CD1c-positive myeloid dendritic cell (primary cell): ENCODE measurements at regions not wholly inside any gene's neighbourhood (a gene's known extent, or its start where the extent isn't known, plus 50 kb on each side); places are given as distances from the start of the nearest gene placed in this dataset.

Source experiments
- DNase-seq: peaks from one replicate; pipeline ENCODE4 v3.0.0-alpha.2; 2016; ENCODE audit errors: extremely low spot score

- DNase-seq, result no peak
Observed at GRCh38 chr4:43243433-43244116, 351.1 kb downstream of the GRXCR1 start.

- DNase-seq, result no peak
Observed at GRCh38 chr4:43244688-43245382, 352.3 kb downstream of the GRXCR1 start.

- DNase-seq, result no peak
Observed at GRCh38 chr4:43251841-43252240, 359.3 kb downstream of the GRXCR1 start.

DNA sequence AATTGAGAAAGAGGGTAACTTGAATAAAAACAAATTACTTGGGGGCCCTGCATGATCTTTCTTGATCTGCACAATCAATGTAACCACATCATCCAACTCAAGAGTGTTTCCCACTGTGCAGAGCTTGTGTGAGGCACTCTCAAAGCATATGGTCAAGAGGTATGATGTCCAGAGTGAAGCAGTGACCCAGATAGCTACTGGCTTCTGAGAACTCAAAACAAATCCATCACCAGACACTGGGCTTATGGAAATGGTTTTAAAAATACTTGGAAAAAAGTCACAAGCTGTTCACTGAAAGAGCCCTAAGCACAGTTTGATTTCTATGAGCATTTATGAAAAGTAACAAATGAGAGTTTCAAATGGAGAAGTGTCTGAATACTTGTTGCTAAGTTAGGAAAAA lies 361.0 kb downstream of the GRXCR1 start:
- no peak for DNase-seq

- DNase-seq, result no peak
Observed at GRCh38 chr4:43264730-43265129, 372.2 kb downstream of the GRXCR1 start.

GRCh38 chr4:43271946-43272345 lies 379.4 kb downstream of the GRXCR1 start:
- DNase-seq, result no peak

DNA sequence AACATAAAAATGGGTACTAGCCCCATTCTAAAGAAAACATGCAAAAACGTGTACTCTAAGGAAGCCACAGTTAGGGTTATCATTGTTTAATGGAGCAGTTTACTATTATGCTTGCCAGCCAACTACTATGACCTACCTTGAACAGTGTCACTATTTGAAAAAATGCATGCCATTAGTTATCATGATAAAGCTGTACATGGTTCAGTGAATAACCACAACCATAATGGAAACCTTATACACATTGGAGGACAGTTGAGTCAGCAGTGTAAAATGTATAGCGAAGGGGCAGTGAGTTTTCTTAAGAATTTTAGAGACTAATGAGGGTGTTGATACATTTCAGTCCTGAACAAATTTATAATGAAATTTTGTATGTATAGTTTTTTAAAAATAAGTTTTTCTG lies 381.9 kb downstream of the GRXCR1 start:
- no peak for DNase-seq

- DNase-seq, result no peak
Observed at GRCh38 chr4:43275779-43276178, 383.3 kb downstream of the GRXCR1 start.

DNA sequence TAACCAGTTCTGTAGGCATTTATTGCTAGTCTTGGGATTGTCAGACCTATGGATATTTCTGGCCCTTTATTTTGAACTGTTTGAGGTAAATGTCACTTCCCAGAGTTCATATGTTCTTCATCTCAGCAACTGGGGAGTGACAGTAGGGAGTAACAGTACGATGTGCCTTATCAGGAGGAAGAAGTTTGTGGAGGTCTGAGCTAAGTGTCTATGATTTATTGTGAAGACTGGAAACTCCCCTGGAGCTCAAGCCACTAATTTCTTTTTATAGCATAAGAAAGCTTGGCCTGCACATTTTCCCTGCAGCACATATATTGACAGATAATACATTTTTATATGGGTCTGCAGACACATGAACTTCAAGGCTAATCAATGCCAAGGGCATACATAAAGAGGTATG lies 383.8 kb downstream of the GRXCR1 start:
- no peak for DNase-seq

DNA sequence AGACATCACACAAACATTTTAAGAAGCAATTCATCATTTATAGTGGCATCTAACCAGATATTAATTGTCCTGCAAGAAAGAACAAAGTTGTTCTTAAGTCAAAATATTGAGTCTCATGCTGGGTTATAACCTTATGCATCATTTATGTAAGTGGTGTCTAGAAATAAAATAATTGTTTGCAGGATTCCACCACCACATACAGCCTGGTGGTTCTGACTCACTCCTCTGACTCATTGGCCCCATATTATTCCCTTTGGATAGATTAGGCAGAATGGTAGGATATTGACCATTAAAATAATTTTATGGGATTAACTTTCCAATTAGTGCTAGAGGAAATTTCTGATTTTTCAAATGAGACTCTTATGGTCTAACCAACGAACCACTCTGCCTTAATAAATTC lies 384.5 kb downstream of the GRXCR1 start:
- DNase-seq, result no peak

DNA sequence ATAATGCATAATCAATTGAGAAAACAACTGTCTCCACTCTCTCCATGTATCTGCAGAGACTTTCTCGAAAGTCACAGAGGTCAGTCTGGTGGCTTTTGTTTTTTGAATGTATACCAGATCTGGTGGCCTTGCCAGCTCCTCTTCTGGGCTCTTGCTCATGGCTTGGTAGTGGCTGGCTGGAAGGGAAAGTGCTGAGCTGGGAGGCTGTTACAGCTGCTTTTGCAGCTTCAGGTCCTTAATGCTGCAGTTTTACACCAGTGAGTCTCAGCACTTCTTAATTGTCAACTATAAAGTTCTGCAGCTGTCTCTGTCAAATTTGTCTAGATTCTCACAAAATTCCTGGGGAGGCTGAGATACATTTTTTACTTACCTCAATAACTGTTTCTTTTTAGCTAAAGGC lies 390.0 kb downstream of the GRXCR1 start:
- no peak for DNase-seq

DNA sequence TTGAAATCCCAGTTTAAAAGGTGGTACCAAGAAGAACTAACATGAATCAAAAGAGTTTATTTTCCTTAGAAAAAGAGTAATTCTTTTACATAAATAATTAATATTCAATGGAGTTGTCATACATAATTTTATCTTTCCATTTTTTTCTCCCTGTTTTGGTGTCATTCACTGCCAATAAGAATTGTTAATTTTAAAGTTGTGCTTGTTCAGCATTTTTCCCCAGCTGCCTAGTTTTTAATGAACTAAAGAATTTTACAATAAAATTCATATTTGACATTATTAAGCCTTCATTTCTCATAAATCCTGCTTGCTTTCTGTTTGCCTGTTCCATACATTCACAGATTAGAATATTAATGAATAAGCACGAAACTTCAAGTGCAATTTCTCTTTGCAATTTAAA lies 393.6 kb downstream of the GRXCR1 start:
- no peak for DNase-seq

GRCh38 chr4:43296946-43297528 lies 404.5 kb downstream of the GRXCR1 start:
- no peak for DNase-seq

DNA sequence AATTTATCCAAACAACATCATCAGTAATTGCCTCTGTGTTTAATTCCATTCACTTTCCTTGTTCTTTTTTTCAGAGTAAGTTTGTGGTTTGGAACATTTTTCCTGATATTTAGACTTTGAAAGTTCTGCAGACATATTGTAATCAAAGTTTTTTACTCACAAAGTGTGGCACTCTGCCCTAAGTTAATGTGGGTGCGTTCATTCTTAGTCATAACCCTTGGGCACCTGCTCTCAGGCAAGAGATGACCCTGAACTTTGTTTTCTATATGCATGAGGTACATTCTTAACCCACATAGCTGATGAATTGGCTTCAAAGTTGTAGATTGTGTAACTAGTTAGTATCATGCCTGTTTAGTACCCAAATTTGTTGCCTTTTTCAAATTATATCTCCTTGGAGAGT lies 424.3 kb downstream of the GRXCR1 start:
- DNase-seq, result no peak

DNA sequence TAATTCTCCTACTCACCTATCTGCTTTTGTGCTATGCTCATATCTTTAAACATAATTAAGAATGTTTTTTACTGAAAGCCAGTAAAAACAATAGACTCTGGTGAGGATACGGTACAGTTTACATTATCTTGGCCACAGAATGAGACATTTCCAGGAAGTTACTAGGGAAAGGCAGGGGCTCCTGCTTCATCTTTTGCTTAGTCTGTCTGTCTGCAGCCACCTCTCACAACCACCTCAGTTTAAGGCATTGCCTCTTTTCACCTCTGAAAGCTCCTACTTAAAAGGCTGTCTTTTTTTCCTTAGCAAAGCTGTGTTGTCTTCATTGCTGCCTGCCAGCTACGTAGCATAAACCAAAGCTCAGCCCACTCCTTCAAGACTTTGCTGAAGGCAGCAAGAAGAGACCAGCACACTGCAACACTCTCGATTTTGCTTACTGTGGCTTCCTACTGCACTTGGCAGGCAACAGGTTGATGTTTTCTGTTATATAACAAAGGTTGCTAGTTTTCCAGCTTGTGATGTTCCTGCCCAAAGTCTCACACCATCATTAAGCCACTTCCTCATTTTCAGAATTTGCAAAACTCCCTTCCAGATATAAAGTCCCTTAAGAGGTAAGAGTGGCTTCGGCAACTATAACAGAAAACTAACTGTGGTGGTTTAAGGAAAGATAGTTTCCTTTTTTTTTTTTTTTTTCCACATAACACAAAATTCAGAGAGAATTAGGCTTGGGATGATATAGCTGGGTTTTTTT lies 432.9 kb downstream of the GRXCR1 start:
- no peak for DNase-seq

- no peak for DNase-seq
Observed at GRCh38 chr4:43330288-43330687, 437.8 kb downstream of the GRXCR1 start.

DNA sequence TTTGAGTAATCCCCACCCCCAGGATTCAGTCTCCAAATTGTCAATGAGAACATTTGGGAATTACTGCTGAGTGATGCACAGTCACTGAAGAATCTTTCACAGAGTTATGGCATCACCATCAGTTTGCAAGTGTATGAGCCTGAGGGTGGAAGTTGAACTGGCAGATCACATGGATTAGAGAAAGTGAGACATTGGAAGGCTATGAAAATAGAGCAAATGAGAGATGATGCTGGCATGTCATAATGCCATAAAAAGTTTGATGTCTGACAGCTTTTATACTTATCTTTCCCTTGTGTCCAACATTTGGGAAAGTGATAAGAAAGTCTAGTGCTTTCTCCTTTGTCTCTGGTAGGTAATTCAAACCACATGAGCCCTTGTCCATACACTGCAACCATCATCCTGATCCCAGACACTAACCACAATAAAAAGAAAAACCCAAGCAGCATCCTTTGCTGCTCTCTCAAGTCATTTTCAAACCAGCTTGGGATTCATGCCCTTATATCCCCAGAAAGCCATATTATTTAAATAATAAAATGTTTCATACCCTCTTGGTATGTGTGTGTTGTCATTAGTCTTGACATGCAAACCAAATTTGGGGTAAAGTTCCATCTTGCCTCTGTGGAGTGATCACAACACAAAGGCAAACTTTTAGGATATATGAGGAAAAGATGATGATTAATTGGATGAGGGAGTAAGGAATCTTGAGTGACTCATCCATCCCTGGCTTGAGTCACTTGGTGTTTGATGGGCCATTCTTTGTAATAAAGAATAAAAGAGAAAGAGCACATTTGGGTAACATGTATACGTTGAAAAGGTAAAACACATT lies 438.9 kb downstream of the GRXCR1 start:
- DNase-seq, result no peak

- DNase-seq, result no peak
Observed at GRCh38 chr4:43332052-43332425, 439.5 kb downstream of the GRXCR1 start.

DNA sequence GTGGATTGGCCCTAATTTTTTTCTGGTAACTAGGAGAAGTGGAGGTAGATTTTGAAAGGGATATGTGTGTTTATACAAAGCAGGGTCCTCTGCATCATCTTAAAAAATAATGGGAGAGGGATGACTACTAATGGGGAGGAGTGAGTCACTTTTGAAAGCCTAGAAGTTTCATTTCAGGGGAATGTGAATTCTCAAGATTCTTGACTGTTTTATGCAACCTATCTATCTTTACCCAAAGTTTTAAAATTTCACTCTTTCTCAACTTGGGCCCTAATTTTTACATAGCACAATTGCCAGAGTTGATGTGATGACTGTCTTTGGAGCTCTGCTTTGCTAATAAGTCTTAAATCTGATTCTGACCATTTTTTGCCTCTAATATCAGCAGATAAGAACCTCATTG lies 445.2 kb downstream of the GRXCR1 start:
- DNase-seq, result no peak

GRCh38 chr4:43339435-43339834 lies 446.9 kb downstream of the GRXCR1 start:
- DNase-seq, result no peak

GRCh38 chr4:43341741-43342140 lies 449.2 kb downstream of the GRXCR1 start:
- DNase-seq, result no peak

GRCh38 chr4:43343298-43343697 lies 450.8 kb downstream of the GRXCR1 start:
- no peak for DNase-seq
